WTC11 (cell line): ENCODE measurements at regions not wholly inside any gene's neighbourhood (a gene's known extent, or its start where the extent isn't known, plus 50 kb on each side); places are given as distances from the start of the nearest gene placed in this dataset.

Experiments
- ATAC-seq: fragments of 200-7000 bp; cut with Tn5 transposase; 2 replicates; pipeline ENCODE4 v1.10.0; 2021; ENCODE audit warnings: mild to moderate bottlenecking, moderate library complexity
- CTCF ChIA-PET: fragments of 300-600 bp; sonication (Branson Sonifier 250); formaldehyde crosslinking; loops from one replicate; lab custom pipeline; 2021; ENCODE audit warnings: antibody characterized with exemption; lab: Charles Lee
- POLR2A ChIA-PET: fragments of 350-600 bp; sonication (Branson Sonifier 250); formaldehyde crosslinking; loops from one replicate; lab custom pipeline; 2021; ENCODE audit warnings: antibody characterized with exemption; lab: Charles Lee
- DNase-seq: peaks from one replicate; pipeline ENCODE4 v3.0.0; 2021; ENCODE audit warnings: low spot score
- H3K27ac Mint-ChIP-seq: 2 replicates; pipeline ENCODE4 v1.8.0; 2021; ENCODE audit warnings: mixed read lengths
- H3K27me3 Mint-ChIP-seq: 2 replicates; pipeline ENCODE4 v1.8.0; 2021; ENCODE audit warnings: low read depth, mild to moderate bottlenecking, moderate library complexity, mixed read lengths
- H3K36me3 Mint-ChIP-seq: 2 replicates; pipeline ENCODE4 v1.8.0; 2021; ENCODE audit warnings: mixed read lengths
- H3K4me1 Mint-ChIP-seq: 2 replicates; pipeline ENCODE4 v1.8.0; 2022; ENCODE audit warnings: mixed read lengths
- H3K4me3 Mint-ChIP-seq: 2 replicates; pipeline ENCODE4 v1.8.0; 2021; ENCODE audit warnings: mild to moderate bottlenecking, moderate library complexity, mixed read lengths
- H3K9me3 Mint-ChIP-seq: 2 replicates; pipeline ENCODE4 v1.8.0; 2021; ENCODE audit warnings: mixed read lengths
- ARID4B ChIP-seq: sonication (generic); formaldehyde crosslinking; IDR thresholded peaks from 2 replicates; pipeline ENCODE4 v1.8.0; 2023; ENCODE audit warnings: missing genetic modification reagents, mild to moderate bottlenecking, borderline replicate concordance
- ATF1 ChIP-seq: sonication (generic); formaldehyde crosslinking; IDR thresholded peaks from 2 replicates; pipeline ENCODE4 v1.8.1; 2023; ENCODE audit warnings: mild to moderate bottlenecking, moderate library complexity, missing genetic modification reagents
- ATF6 ChIP-seq: sonication (generic); formaldehyde crosslinking; IDR thresholded peaks from 2 replicates; pipeline ENCODE4 v1.8.1; 2023; ENCODE audit warnings: mild to moderate bottlenecking, missing genetic modification reagents
- CBFB ChIP-seq: sonication (generic); formaldehyde crosslinking; IDR thresholded peaks from 2 replicates; pipeline ENCODE4 v1.8.1; 2022; ENCODE audit warnings: mild to moderate bottlenecking, low read depth, missing genetic modification reagents
- FOXK1 ChIP-seq: sonication (generic); formaldehyde crosslinking; IDR thresholded peaks from 2 replicates; pipeline ENCODE4 v1.8.0; 2022; ENCODE audit warnings: mild to moderate bottlenecking, moderate library complexity, missing genetic modification reagents
- FOXP1 ChIP-seq: sonication (generic); formaldehyde crosslinking; IDR thresholded peaks from 2 replicates; pipeline ENCODE4 v1.8.0; 2022; ENCODE audit warnings: missing genetic modification reagents, mild to moderate bottlenecking, moderate library complexity, borderline replicate concordance
- IRF2 ChIP-seq: sonication (generic); formaldehyde crosslinking; IDR thresholded peaks from 2 replicates; pipeline ENCODE4 v1.8.0; 2022; ENCODE audit warnings: low read depth, missing genetic modification reagents, borderline replicate concordance
- MYBL2 ChIP-seq: sonication (generic); formaldehyde crosslinking; IDR thresholded peaks from 2 replicates; pipeline ENCODE4 v1.8.1; 2023; ENCODE audit warnings: mild to moderate bottlenecking, moderate library complexity, missing genetic modification reagents
- NFYB ChIP-seq: sonication (generic); formaldehyde crosslinking; conservative IDR thresholded peaks from 2 replicates; pipeline ENCODE4 v1.8.0; 2022; ENCODE audit warnings: low read depth, missing genetic modification reagents
- NR2C2 ChIP-seq: sonication (generic); formaldehyde crosslinking; IDR thresholded peaks from 2 replicates; pipeline ENCODE4 v1.8.0; 2022; ENCODE audit warnings: mild to moderate bottlenecking, missing genetic modification reagents
- SP1 ChIP-seq: sonication (generic); formaldehyde crosslinking; conservative IDR thresholded peaks from 2 replicates; pipeline ENCODE4 v1.8.1; 2022; ENCODE audit warnings: missing genetic modification reagents
- TCF7 ChIP-seq: sonication (generic); formaldehyde crosslinking; IDR thresholded peaks from 2 replicates; pipeline ENCODE4 v1.8.0; 2022; ENCODE audit warnings: mild to moderate bottlenecking, low read depth, missing genetic modification reagents, moderate library complexity
- TEAD4 ChIP-seq: sonication (generic); formaldehyde crosslinking; IDR thresholded peaks from 2 replicates; pipeline ENCODE4 v1.8.0; 2022; ENCODE audit warnings: mild to moderate bottlenecking, missing genetic modification reagents
- ZNF138 ChIP-seq: sonication (generic); formaldehyde crosslinking; conservative IDR thresholded peaks from 2 replicates; pipeline ENCODE4 v1.8.1; 2022; ENCODE audit warnings: mild to moderate bottlenecking, moderate library complexity, missing genetic modification reagents
- ZNF219 ChIP-seq: sonication (generic); formaldehyde crosslinking; IDR thresholded peaks from 2 replicates; pipeline ENCODE4 v1.8.0; 2023; ENCODE audit warnings: missing genetic modification reagents, mild to moderate bottlenecking, borderline replicate concordance
- ZNF281 ChIP-seq: sonication (generic); formaldehyde crosslinking; IDR thresholded peaks from 2 replicates; pipeline ENCODE4 v1.8.0; 2023; ENCODE audit warnings: mild to moderate bottlenecking, missing genetic modification reagents
- ZNF671 ChIP-seq: fragments of 250-450 bp; sonication (Bioruptor Pico); IDR thresholded peaks from 2 replicates; pipeline ENCODE4 v1.8.0; 2021; ENCODE audit warnings: mild to moderate bottlenecking

GRCh38 chr2:239459056-239459455 lies 58.2 kb upstream of the HDAC4 start (continued):
- no peak for TF ChIP-seq ARID4B (CRISPR knock-in tag)
- TF ChIP-seq FOXP1 (CRISPR knock-in tag): no peak
- no peak for TF ChIP-seq ZNF671 (CRISPR knock-in tag)
- no peak for TF ChIP-seq NR2C2 (CRISPR knock-in tag)
- no peak for TF ChIP-seq FOXK1 (CRISPR knock-in tag)
- no peak for TF ChIP-seq CBFB (CRISPR knock-in tag)
- TF ChIP-seq ATF1: no peak

- no peak overlapping the region for H3K4me3 Mint-ChIP-seq
- no peaks in the 10 kb centered on the region; the same call in 1 of the 2 replicates for H3K27me3 Mint-ChIP-seq
- TF ChIP-seq SP1 (no peak), CBFB (CRISPR knock-in tag) (no peak), ZNF219 (no peak), ATF6 (CRISPR knock-in tag) (no peak), TEAD4 (CRISPR knock-in tag) (no peak), ZNF281 (no peak), IRF2 (no peak), NFYB (CRISPR knock-in tag) (no peak), TCF7 (no peak), ZNF138 (CRISPR knock-in tag) (no peak), MYBL2 (CRISPR knock-in tag) (no peak)
- CTCF ChIA-PET: no interaction called here
- H3K27ac Mint-ChIP-seq: no peak overlapping the region
- peaks cover 34% of the 10 kb centered on the region for H3K9me3 Mint-ChIP-seq
- POLR2A ChIA-PET: no interaction called here
- H3K36me3 Mint-ChIP-seq: peaks cover 19% of the 10 kb centered on the region
- DNase-seq: no peak
- no peaks in the 10 kb centered on the region for H3K4me1 Mint-ChIP-seq
- ATAC-seq: no peak
These were observed 57.0 kb upstream of the HDAC4 start for GRCh38 chr2:239457586-239458445.
